SW 1271 (cell line): ENCODE measurements at regions not wholly inside any gene's neighbourhood (a gene's known extent, or its start where the extent isn't known, plus 50 kb on each side); places are given as distances from the start of the nearest gene placed in this dataset.

Source experiments
- DNase-seq, 2 experiments: peaks; one replicate each; lab custom pipeline; 2025; lab: John Stamatoyannopoulos, UW

GRCh38 chr13:76213423-76213904 is 577.3 kb downstream of the LMO7 start:
- DNase-seq, result no peak

- no peak for DNase-seq
Measured at GRCh38 chr13:76210262-76210661, 574.1 kb downstream of the LMO7 start.

- DNase-seq, result no peak
Measured at GRCh38 chr13:76198568-76199163, 562.5 kb downstream of the LMO7 start.

GRCh38 chr13:76189882-76190519 is 553.9 kb downstream of the LMO7 start:
- no peak for DNase-seq

- DNase-seq, result no peak
Measured at GRCh38 chr13:76175961-76176725, 540.0 kb downstream of the LMO7 start.

- no peak for DNase-seq
Measured at GRCh38 chr13:76168661-76169060, 532.5 kb downstream of the LMO7 start.

GRCh38 chr13:76164290-76164689 is 528.2 kb downstream of the LMO7 start:
- DNase-seq, result no peak

GRCh38 chr13:76163761-76164160 is 527.6 kb downstream of the LMO7 start:
- DNase-seq, result no peak

GRCh38 chr13:76160961-76161925 is 525.1 kb downstream of the LMO7 start:
- no peak for DNase-seq

GRCh38 chr13:76160506-76160905 is 524.4 kb downstream of the LMO7 start:
- DNase-seq, result no peak

GRCh38 chr13:76157926-76158325 is 521.8 kb downstream of the LMO7 start:
- no peak for DNase-seq

- DNase-seq, result no peak
Measured at GRCh38 chr13:76153239-76153638, 517.1 kb downstream of the LMO7 start.

- no peak for DNase-seq
Measured at GRCh38 chr13:76148926-76149325, 512.8 kb downstream of the LMO7 start.

- DNase-seq, result no peak
Measured at GRCh38 chr13:76148374-76148773, 512.2 kb downstream of the LMO7 start.

- DNase-seq, result no peak
Measured at GRCh38 chr13:76132532-76132931, 496.4 kb downstream of the LMO7 start.

GRCh38 chr13:76131551-76131950 is 495.4 kb downstream of the LMO7 start:
- DNase-seq, result no peak

GRCh38 chr13:76129305-76130000 is 493.3 kb downstream of the LMO7 start:
- DNase-seq, result no peak

GRCh38 chr13:76127922-76128321 is 491.8 kb downstream of the LMO7 start:
- no peak for DNase-seq

- DNase-seq, result no peak
Measured at GRCh38 chr13:76123548-76123947, 487.4 kb downstream of the LMO7 start.

GRCh38 chr13:76116751-76117360 is 480.7 kb downstream of the LMO7 start:
- DNase-seq, result no peak

- DNase-seq, result no peak
Measured at GRCh38 chr13:76106763-76107162, 470.6 kb downstream of the LMO7 start.
